ENCODE measurements at regions not wholly inside any gene's neighbourhood (a gene's known extent, or its start where the extent isn't known, plus 50 kb on each side); places are given as distances from the start of the nearest gene placed in this dataset.

- Histone ChIP-seq H3K27ac (no peak overlapping the region), H3K27me3 (replicated peaks) (no peaks in the 10 kb centered on the region), H3K36me3 (replicated peaks) (no peaks in the 10 kb centered on the region), H3K4me3 (ENCODE audit: low read depth, low read length) (no peak overlapping the region)
- no peak for DNase-seq
- in situ Hi-C loops (cut with HindIII; ENCODE audit: low pct_ligation_motif_present, low sequenced_read_pairs), result no loop called here
- no peak for TF ChIP-seq CTCF (IDR thresholded peaks at IDR 0.05; ENCODE audit: low read depth, low read length, missing control alignments)
These were observed 756.5 kb upstream of the ADAMTS16 start for GRCh38 chr5:4383518-4384198.

- no peak overlapping the region for H3K4me3 ChIP-seq (ENCODE audit: low read depth, low read length)
- TF ChIP-seq CTCF (IDR thresholded peaks at IDR 0.05; ENCODE audit: low read depth, low read length, missing control alignments), result no peak
- no peak overlapping the region for H3K27ac ChIP-seq
- no peak for DNase-seq
- no peaks in the 10 kb centered on the region for H3K27me3 ChIP-seq (replicated peaks)
- in situ Hi-C loops (cut with HindIII; ENCODE audit: low pct_ligation_motif_present, low sequenced_read_pairs), result no loop called here
- no peaks in the 10 kb centered on the region for H3K36me3 ChIP-seq (replicated peaks)
These were observed 755.5 kb upstream of the ADAMTS16 start for GRCh38 chr5:4384649-4385048.

- Histone ChIP-seq H3K27me3 (replicated peaks) (no peaks in the 10 kb centered on the region), H3K27ac (no peak overlapping the region), H3K4me3 (ENCODE audit: low read depth, low read length) (no peak overlapping the region), H3K36me3 (replicated peaks) (no peaks in the 10 kb centered on the region)
- in situ Hi-C loops (cut with HindIII; ENCODE audit: low pct_ligation_motif_present, low sequenced_read_pairs), result no loop called here
- TF ChIP-seq CTCF (IDR thresholded peaks at IDR 0.05; ENCODE audit: low read depth, low read length, missing control alignments), result no peak
- no peak for DNase-seq
These were observed 754.0 kb upstream of the ADAMTS16 start for GRCh38 chr5:4386152-4386551.

- in situ Hi-C loops (cut with HindIII; ENCODE audit: low pct_ligation_motif_present, low sequenced_read_pairs), result no loop called here
- no peak for DNase-seq
- no peak for TF ChIP-seq CTCF (IDR thresholded peaks at IDR 0.05; ENCODE audit: low read depth, low read length, missing control alignments)
These were observed 752.8 kb upstream of the ADAMTS16 start for GRCh38 chr5:4387290-4387689.

DNA sequence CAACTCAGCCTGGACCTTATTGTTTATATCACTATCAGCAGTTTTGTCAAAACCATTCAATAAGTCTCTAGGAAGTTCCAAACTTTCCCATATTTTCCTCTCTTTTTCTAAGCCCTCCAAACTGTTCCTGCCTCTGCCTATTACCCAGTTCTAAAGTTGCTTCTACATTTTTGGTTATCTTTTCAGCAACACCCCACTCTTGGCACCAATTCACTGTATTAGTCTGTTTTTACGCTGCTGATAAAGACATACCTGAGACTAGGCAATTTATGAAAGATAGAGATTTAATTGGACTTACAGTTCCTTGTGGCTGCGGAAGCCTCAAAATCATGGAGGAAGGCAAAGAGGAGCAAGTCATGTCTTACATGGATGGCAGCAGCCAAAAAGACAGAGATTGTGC, 744.4 kb upstream of the ADAMTS16 start:
- no peak for TF ChIP-seq CTCF (IDR thresholded peaks at IDR 0.05; ENCODE audit: low read depth, low read length, missing control alignments)
- H3K27me3 ChIP-seq (replicated peaks), result no peaks in the 10 kb centered on the region
- in situ Hi-C loops (cut with HindIII; ENCODE audit: low pct_ligation_motif_present, low sequenced_read_pairs), result no loop called here
- no peak overlapping the region for H3K4me3 ChIP-seq (ENCODE audit: low read depth, low read length)
- H3K27ac ChIP-seq, result no peak overlapping the region
- H3K36me3 ChIP-seq (replicated peaks), result no peaks in the 10 kb centered on the region
- no peak for DNase-seq

More at GRCh38 chr5:4387290-4387689, 752.8 kb upstream of the ADAMTS16 start:
- H3K4me3 ChIP-seq (ENCODE audit: low read depth, low read length), result no peak overlapping the region
- H3K36me3 ChIP-seq (replicated peaks), result no peaks in the 10 kb centered on the region
- H3K27ac ChIP-seq, result no peak overlapping the region
- no peaks in the 10 kb centered on the region for H3K27me3 ChIP-seq (replicated peaks)
